ENCODE measurements at regions not wholly inside any gene's neighbourhood (a gene's known extent, or its start where the extent isn't known, plus 50 kb on each side); places are given as distances from the start of the nearest gene placed in this dataset.

DNA sequence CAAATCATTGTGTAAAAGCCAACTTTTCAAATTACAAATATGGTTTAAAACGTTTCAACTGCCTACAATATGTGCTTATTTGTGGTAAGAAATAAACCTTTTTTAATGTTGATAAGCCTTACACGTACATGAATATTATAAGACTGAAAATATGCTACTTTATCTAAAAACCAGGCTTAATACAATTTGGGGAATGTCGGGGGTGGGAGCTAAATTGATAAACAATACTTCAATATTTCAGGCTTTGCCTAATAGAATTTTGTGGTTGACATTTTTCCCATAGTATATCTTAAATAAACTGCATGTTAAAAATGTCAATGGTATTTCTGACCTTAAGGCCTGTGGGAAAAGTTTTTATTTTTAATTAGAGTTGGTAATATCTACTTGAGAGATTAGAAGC lies 69.8 kb upstream of the SLIT2 start:
- Histone ChIP-seq H3K27ac (ENCODE audit: low read depth in 1 of 2, low read length in 2 of 2) (no peak overlapping the region), H3K79me2 (ENCODE audit: insufficient read depth, low read length) (no peaks in the 10 kb centered on the region), H3K27me3 (ENCODE audit: control insufficient read depth in 2 of 2, insufficient read depth in 2 of 2, low read length in 2 of 2) (no peaks in the 10 kb centered on the region), H4K20me1 (ENCODE audit: insufficient read depth, low read length) (no peaks in the 10 kb centered on the region), H3K36me3 (replicated peaks in 1 of 2; ENCODE audit: control insufficient read depth in 1 of 2, insufficient read depth in 2 of 2, low read length in 2 of 2) (no peaks in the 10 kb centered on the region), H3K4me2 (replicated peaks; ENCODE audit: extremely low read depth, low read length, poor library complexity, severe bottlenecking) (no peak overlapping the region), H3K4me3 (replicated peaks in 1 of 3; ENCODE audit: low read depth in 2 of 3, low read length in 3 of 3) (no peak overlapping the region), H3K9ac (ENCODE audit: insufficient read depth, low read length, poor library complexity, severe bottlenecking) (no peak overlapping the region), H3K9me3 (replicated peaks in 1 of 2; ENCODE audit: control insufficient read depth in 1 of 2, insufficient read depth in 1 of 2, low read length in 2 of 2) (peaks cover 0 to 16% of the 10 kb centered on the region in 2 donors), H3K4me1 (ENCODE audit: control insufficient read depth in 1 of 2, insufficient read depth in 2 of 2, low read length in 2 of 2) (no peaks in the 10 kb centered on the region), H2AFZ (ENCODE audit: insufficient read depth, low read depth, low read length, poor library complexity, severe bottlenecking) (no peak overlapping the region)
- peaks cover 3 to 11% (median 8%) of the 10 kb centered on the region in 7 donors for H3K9me3 Mint-ChIP-seq
- intact Hi-C loops (cut with micrococcal nuclease): no loop called here
- H3K27ac Mint-ChIP-seq: no peak overlapping the region
- H3K4me1 Mint-ChIP-seq: no peaks in the 10 kb centered on the region
- WGBS (ENCODE audit: insufficient coverage): no CpG with 5 or more reads among the region's 3 CpGs
- TF ChIP-seq, protein P1, sequence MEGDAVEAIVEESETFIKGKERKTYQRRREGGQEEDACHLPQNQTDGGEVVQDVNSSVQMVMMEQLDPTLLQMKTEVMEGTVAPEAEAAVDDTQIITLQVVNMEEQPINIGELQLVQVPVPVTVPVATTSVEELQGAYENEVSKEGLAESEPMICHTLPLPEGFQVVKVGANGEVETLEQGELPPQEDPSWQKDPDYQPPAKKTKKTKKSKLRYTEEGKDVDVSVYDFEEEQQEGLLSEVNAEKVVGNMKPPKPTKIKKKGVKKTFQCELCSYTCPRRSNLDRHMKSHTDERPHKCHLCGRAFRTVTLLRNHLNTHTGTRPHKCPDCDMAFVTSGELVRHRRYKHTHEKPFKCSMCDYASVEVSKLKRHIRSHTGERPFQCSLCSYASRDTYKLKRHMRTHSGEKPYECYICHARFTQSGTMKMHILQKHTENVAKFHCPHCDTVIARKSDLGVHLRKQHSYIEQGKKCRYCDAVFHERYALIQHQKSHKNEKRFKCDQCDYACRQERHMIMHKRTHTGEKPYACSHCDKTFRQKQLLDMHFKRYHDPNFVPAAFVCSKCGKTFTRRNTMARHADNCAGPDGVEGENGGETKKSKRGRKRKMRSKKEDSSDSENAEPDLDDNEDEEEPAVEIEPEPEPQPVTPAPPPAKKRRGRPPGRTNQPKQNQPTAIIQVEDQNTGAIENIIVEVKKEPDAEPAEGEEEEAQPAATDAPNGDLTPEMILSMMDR (IDR thresholded peaks at IDR 0.05): no peak
- H3K27me3 Mint-ChIP-seq (ENCODE audit: low read depth in 3 of 3): no peaks in the 10 kb centered on the region
- H3K36me3 Mint-ChIP-seq: no peaks in the 10 kb centered on the region
- DNase-seq: no peak
- no peak overlapping the region for H3K4me3 Mint-ChIP-seq

DNA sequence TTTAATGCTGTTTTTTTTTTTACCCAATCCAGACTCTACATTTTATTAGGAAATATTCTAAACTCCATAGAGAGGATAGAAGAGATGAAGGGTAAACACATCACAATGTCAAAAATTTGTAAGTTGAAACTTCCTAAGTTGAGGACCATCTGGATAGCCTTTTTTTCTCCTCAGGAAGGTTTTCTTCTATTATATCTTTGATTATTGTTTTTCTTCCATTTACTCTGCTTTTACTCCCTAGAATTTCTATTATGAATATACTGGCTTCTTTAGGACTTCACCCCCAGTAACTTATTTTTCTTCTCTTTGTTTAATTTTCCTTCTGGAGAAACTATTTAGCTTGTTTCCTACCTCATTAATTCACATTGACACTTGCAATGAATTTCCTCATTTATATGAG lies 71.2 kb upstream of the SLIT2 start:
- Histone ChIP-seq H4K20me1 (ENCODE audit: insufficient read depth, low read length) (no peaks in the 10 kb centered on the region), H3K27ac (ENCODE audit: low read depth in 1 of 2, low read length in 2 of 2) (no peak overlapping the region), H2AFZ (ENCODE audit: insufficient read depth, low read depth, low read length, poor library complexity, severe bottlenecking) (no peak overlapping the region), H3K4me3 (replicated peaks in 1 of 3; ENCODE audit: low read depth in 2 of 3, low read length in 3 of 3) (no peak overlapping the region), H3K9me3 (replicated peaks in 1 of 2; ENCODE audit: control insufficient read depth in 1 of 2, insufficient read depth in 1 of 2, low read length in 2 of 2) (peaks cover 0 to 16% of the 10 kb centered on the region in 2 donors), H3K79me2 (ENCODE audit: insufficient read depth, low read length) (no peaks in the 10 kb centered on the region), H3K4me2 (replicated peaks; ENCODE audit: extremely low read depth, low read length, poor library complexity, severe bottlenecking) (no peak overlapping the region), H3K9ac (ENCODE audit: insufficient read depth, low read length, poor library complexity, severe bottlenecking) (no peak overlapping the region), H3K27me3 (ENCODE audit: control insufficient read depth in 2 of 2, insufficient read depth in 2 of 2, low read length in 2 of 2) (no peaks in the 10 kb centered on the region), H3K4me1 (ENCODE audit: control insufficient read depth in 1 of 2, insufficient read depth in 2 of 2, low read length in 2 of 2) (no peaks in the 10 kb centered on the region), H3K36me3 (replicated peaks in 1 of 2; ENCODE audit: control insufficient read depth in 1 of 2, insufficient read depth in 2 of 2, low read length in 2 of 2) (no peaks in the 10 kb centered on the region)
- Mint-ChIP-seq H3K4me1 (no peaks in the 10 kb centered on the region), H3K27ac (no peak overlapping the region), H3K27me3 (ENCODE audit: low read depth in 3 of 3) (no peaks in the 10 kb centered on the region), H3K4me3 (no peak overlapping the region), H3K36me3 (no peaks in the 10 kb centered on the region), H3K9me3 (peaks cover 3 to 11% (median 8%) of the 10 kb centered on the region in 7 donors)
- intact Hi-C loops (cut with micrococcal nuclease): no loop called here
- TF ChIP-seq, protein P1 (IDR thresholded peaks at IDR 0.05): no peak
- no peak for DNase-seq
